DMS53 treated with DMSO at 0.1 percent for 48 hours (cell line): ENCODE measurements at regions not wholly inside any gene's neighbourhood (a gene's known extent, or its start where the extent isn't known, plus 50 kb on each side); places are given as distances from the start of the nearest gene placed in this dataset.

Experiments used
- DNase-seq: peaks from one replicate; lab custom pipeline; 2025; ENCODE audit not compliant: unreplicated experiment; lab: John Stamatoyannopoulos, UW

DNA sequence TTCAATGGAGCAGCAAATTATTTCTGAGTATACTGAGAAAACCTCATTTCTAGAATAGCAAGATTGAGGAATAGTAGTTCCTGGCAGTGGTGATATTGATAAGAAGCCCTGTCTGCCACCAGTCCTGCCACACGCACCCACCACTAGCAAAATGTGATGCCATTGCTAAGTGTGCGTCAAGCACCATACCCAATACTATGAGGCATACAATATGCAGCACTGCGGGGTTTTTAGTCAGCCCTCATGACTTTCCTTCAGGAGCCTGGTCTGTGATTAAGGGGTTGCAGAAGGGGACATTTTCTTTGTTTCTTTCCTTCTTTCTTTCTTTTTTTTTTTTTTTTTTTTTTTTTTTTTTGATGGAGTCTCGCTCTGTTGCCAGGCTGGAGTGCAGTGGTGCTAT, 128.7 kb upstream of the USP38 start:
- no peak for DNase-seq

DNA sequence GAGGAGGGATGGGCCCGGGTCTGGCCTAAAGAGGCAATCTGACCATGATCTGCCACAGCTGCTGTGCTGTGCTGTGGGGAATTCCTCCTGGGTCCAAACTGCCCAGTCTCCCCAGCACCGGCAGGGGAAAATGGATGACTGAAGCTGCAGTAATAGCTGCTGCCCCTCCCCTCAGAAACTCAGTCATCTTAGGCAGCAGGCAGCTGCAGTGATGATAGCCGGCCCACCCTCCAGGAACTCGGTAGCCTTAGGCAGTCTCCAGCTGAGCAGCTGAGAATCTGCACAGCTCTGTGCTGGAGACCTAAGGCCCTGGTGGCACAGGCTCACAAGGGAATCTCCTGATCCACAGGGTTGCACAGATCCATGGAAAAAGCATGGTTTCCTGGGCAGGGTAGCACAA, 113.4 kb upstream of the USP38 start:
- no peak for DNase-seq

DNA sequence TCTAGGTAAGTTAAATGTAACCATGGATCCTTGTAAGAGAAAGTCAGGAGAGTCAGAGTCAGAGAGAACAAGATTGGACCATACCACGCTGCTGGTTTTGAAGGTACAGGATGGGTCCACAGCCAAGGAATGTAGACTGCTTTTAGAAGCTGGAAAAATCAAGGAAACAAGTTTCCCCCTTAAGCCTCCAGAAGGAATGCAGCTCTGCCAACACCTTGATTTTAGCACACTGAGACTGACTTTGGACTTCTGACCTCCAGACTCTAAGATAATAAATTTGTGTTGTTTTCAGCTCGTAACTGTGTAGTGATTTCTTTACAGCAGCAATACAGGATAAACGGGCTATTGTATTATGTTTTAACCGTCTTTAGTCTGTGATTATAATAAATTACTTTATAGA, 108.0 kb upstream of the USP38 start:
- DNase-seq = no peak

- no peak for DNase-seq
Measured at GRCh38 chr4:143082701-143083100, 102.0 kb upstream of the USP38 start.

- DNase-seq = no peak
Measured at GRCh38 chr4:143083756-143084472, 100.8 kb upstream of the USP38 start.

- DNase-seq = no peak
Measured at GRCh38 chr4:143084566-143084965, 100.2 kb upstream of the USP38 start.

GRCh38 chr4:143085224-143085623, 99.5 kb upstream of the USP38 start:
- no peak for DNase-seq

DNA sequence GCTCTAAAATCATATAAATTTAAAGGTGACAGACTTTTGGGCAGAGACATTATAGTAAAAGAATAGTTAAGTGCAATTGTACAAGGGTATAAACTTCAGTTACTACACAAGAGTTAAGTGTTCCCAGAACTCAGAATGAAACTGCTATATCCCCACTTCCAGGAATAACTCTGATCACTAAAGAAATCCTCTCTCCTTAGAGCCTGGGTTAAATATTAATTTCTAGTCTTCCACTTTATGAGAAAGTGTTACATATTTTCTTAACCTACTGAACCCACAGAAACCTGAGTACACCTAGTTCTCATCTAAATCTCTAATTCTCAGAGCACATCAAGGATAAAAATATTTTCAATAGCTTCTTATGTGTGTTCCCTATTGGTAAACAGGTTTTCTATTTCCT, 99.1 kb upstream of the USP38 start:
- peak; percentile 23 for DNase-seq

DNA sequence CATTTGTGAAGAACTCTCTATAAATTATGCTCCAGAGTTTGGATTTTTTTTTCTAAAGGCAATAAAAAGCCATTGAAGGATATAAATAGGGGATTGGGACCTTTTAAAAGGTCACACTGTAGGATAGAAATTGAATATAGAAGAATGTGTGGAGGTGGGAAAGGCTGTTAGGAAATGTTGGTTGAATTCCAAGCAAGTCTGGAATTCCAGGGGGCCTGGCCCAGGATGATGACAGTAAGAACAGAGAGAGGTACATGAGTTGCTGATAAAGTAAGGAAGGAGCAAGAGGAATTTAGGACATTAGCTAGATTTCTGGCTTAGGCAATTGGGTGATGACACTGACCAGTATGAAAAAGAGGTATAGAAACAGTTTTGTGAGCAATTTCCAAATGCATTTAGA, 95.4 kb upstream of the USP38 start:
- no peak for DNase-seq

- no peak for DNase-seq
Measured at GRCh38 chr4:143089847-143090246, 94.9 kb upstream of the USP38 start.

DNA sequence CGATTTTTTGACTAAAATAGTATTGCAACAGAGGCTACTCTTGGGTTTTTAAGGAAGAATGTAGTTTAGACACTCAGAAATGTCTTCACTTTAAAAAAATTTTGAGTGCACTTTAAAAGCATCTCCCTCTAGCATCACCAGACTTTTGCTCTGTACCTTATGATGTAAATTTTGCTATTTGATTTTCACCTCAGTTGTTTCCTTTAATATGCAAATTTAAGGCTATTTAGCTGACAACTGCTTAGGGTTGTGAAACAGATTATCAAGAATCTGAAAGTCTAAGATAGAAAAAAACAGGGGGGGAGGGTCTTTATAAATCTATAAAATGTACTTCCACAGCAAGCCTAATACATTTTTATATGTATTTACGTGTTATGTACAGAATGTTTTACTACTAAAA, 92.9 kb upstream of the USP38 start:
- no peak for DNase-seq

DNA sequence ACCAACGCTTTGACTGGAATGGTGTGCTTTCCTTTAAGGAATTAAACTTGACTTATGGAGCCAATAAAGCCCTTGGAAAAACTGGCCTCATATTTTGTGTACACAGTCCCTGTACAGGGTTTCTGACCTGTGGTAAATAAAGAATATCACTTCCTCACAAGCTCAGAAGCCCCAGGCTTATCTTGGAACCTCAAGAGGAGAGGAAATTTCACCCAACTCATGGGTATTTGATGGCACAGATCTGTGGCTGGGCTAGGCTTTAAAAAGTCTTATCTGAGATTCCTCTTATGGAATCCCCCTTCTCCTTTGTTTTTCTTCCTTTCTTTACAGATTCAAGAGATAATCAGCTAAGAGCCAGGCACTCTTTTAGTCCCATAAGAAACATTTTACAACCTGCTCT, 89.3 kb upstream of the USP38 start:
- DNase-seq = no peak

- no peak for DNase-seq
Measured at GRCh38 chr4:143097751-143098150, 87.0 kb upstream of the USP38 start.

GRCh38 chr4:143099693-143100092, 85.0 kb upstream of the USP38 start:
- no peak for DNase-seq

GRCh38 chr4:143109376-143109775, 75.3 kb upstream of the USP38 start:
- no peak for DNase-seq

DNA sequence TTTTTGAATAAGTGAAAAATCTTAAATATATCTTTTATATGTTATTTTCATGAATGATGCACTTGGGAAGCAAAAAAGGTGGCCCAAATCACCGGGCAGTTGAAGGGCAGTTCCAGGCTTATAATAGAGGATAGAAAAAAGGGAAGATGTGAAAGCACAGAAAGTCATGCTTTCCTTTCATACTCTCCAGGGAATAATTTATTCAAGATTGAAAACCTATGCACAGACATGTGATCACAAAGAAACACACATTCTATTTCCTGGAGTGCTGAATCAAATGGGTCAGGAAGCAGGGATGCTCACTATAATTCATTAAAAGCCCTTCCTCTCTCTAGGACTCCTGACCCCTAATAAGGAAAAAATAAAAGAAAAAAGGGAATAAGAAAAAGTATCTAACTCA, 66.1 kb upstream of the USP38 start:
- no peak for DNase-seq

GRCh38 chr4:143127621-143128020, 57.1 kb upstream of the USP38 start:
- no peak for DNase-seq

DNA sequence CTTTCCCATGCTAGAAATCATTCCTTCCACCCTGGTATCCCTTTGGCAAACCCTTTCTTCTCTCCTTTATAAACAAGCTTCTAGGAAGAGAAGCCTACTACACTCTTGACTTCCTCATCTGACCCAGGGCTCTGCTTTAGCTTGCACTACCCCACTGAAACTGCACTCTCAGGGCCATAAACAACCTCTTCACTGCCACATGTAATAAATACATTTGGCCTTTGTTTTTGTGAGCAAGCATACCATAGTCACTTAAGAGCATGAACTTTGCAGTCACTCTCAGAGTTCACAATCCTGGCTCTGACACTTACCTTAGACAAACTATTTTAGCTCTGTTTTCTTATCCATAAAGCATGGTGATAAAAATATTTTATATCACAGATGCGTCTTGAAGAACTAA, 50.7 kb upstream of the USP38 start:
- DNase-seq = no peak
